NCI-H774 (cell line): ENCODE measurements at regions not wholly inside any gene's neighbourhood (a gene's known extent, or its start where the extent isn't known, plus 50 kb on each side); places are given as distances from the start of the nearest gene placed in this dataset.
A peak's percentile ranks its signal among the peaks of the same experiment; 100 is the strongest.
"Not testable (repeated sequence)": the region's sequence is repeated elsewhere in the genome, so short reads cannot be mapped to it uniquely, and the experiment has no call there.

Experiments
- DNase-seq: peaks from one replicate; lab custom pipeline; 2025; lab: John Stamatoyannopoulos, UW

- no peak for DNase-seq
Observed at GRCh38 chr2:8502316-8502715, 179.5 kb upstream of the ID2 start.

GRCh38 chr2:8505311-8505920 is 176.4 kb upstream of the ID2 start:
- DNase-seq = no peak

- no peak for DNase-seq
Observed at GRCh38 chr2:8506746-8507145, 175.1 kb upstream of the ID2 start.

GRCh38 chr2:8508766-8509165 is 173.1 kb upstream of the ID2 start:
- DNase-seq = no peak

GRCh38 chr2:8509621-8510020 is 172.2 kb upstream of the ID2 start:
- no peak for DNase-seq

- not testable (repeated sequence) for DNase-seq
Observed at GRCh38 chr2:8510055-8510454, 171.8 kb upstream of the ID2 start.

- DNase-seq = no peak
Observed at GRCh38 chr2:8510519-8510918, 171.3 kb upstream of the ID2 start.

- no peak for DNase-seq
Observed at GRCh38 chr2:8511868-8512612, 169.8 kb upstream of the ID2 start.

- DNase-seq = no peak
Observed at GRCh38 chr2:8513601-8514273, 168.1 kb upstream of the ID2 start.

GRCh38 chr2:8514274-8514662 is 167.6 kb upstream of the ID2 start:
- DNase-seq = no peak

- no peak for DNase-seq
Observed at GRCh38 chr2:8514796-8515758, 166.8 kb upstream of the ID2 start.

- DNase-seq = peak; percentile 89
Observed at GRCh38 chr2:8515864-8516533, 165.9 kb upstream of the ID2 start.

- DNase-seq = no peak
Observed at GRCh38 chr2:8517850-8518498, 163.9 kb upstream of the ID2 start.

GRCh38 chr2:8518979-8519668 is 162.7 kb upstream of the ID2 start:
- no peak for DNase-seq

GRCh38 chr2:8520791-8521344 is 161.0 kb upstream of the ID2 start:
- DNase-seq = no peak

GRCh38 chr2:8522687-8523086 is 159.2 kb upstream of the ID2 start:
- no peak for DNase-seq

- DNase-seq = no peak
Observed at GRCh38 chr2:8524388-8524787, 157.5 kb upstream of the ID2 start.

GRCh38 chr2:8524823-8525222 is 157.0 kb upstream of the ID2 start:
- DNase-seq = no peak

- no peak for DNase-seq
Observed at GRCh38 chr2:8525236-8525581, 156.6 kb upstream of the ID2 start.
